Glutamatergic neuron (in vitro differentiated cells): ENCODE measurements at regions not wholly inside any gene's neighbourhood (a gene's known extent, or its start where the extent isn't known, plus 50 kb on each side); places are given as distances from the start of the nearest gene placed in this dataset.

Experiments
- DNase-seq: peaks from one replicate; pipeline ENCODE4 v3.0.0; 2022
- H3K27ac Mint-ChIP-seq: one replicate; pipeline ENCODE4 v1.8.0; 2020; ENCODE audit warnings: mild to moderate bottlenecking, mixed read lengths, inconsistent platforms; ENCODE audit not compliant: unreplicated experiment
- H3K27me3 Mint-ChIP-seq: one replicate; pipeline ENCODE4 v1.8.0; 2020; ENCODE audit warnings: mild to moderate bottlenecking, moderate library complexity, mixed read lengths, inconsistent platforms; ENCODE audit not compliant: unreplicated experiment
- H3K36me3 Mint-ChIP-seq: one replicate; pipeline ENCODE4 v1.8.0; 2020; ENCODE audit warnings: mild to moderate bottlenecking, mixed read lengths, inconsistent platforms; ENCODE audit not compliant: unreplicated experiment
- H3K4me1 Mint-ChIP-seq: one replicate; pipeline ENCODE4 v1.8.0; 2020; ENCODE audit warnings: mild to moderate bottlenecking, low read depth, mixed read lengths, inconsistent platforms; ENCODE audit not compliant: unreplicated experiment
- H3K4me3 Mint-ChIP-seq: one replicate; pipeline ENCODE4 v1.8.0; 2020; ENCODE audit warnings: mild to moderate bottlenecking, mixed read lengths, inconsistent platforms; ENCODE audit not compliant: unreplicated experiment
- H3K9me3 Mint-ChIP-seq: one replicate; pipeline ENCODE4 v1.8.0; 2020; ENCODE audit warnings: mild to moderate bottlenecking, moderate library complexity, mixed read lengths, inconsistent platforms; ENCODE audit not compliant: unreplicated experiment
- CTCF ChIP-seq: fragments of 200-600 bp; sonication (generic); IDR thresholded peaks from one replicate; pipeline ENCODE4 v1.5.0; 2021; ENCODE audit not compliant: partially characterized antibody, unreplicated experiment

DNA sequence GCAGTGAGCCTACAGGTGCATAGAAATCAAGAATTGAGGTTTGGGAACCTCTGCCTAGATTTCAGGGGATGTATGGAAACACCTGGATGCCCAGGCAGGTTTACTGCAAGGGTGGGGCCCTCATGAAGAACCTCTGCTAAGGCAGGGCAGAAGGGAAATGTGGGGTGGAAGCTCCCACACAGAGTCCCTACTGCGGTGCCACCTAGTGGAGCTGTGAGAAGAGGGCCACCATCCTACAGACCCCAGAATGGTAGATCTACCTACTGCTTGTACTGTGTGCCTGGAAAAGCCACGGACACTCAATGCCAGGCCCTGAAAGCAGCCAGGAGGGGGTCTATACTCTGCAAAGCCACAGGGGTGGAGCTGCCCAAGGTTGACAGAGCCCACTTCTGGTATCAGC lies 533.5 kb downstream of the GPAM start:
- DNase-seq: no peak
- Mint-ChIP-seq H3K9me3 (no peaks in the 10 kb centered on the region), H3K36me3 (no peaks in the 10 kb centered on the region)

GRCh38 chr10:111656066-111656465 lies 527.5 kb downstream of the GPAM start:
- TF ChIP-seq CTCF: no peak
- Mint-ChIP-seq H3K9me3 (no peaks in the 10 kb centered on the region), H3K27ac (no peak overlapping the region), H3K4me3 (no peak overlapping the region), H3K36me3 (no peaks in the 10 kb centered on the region), H3K27me3 (no peaks in the 10 kb centered on the region), H3K4me1 (no peaks in the 10 kb centered on the region)
- no peak for DNase-seq

More for the DNA sequence above, 533.5 kb downstream of the GPAM start:
- no peaks in the 10 kb centered on the region for H3K27me3 Mint-ChIP-seq
- no peak overlapping the region for H3K4me3 Mint-ChIP-seq
- H3K27ac Mint-ChIP-seq: no peak overlapping the region
- no peaks in the 10 kb centered on the region for H3K4me1 Mint-ChIP-seq
- TF ChIP-seq CTCF: no peak

GRCh38 chr10:111677759-111678158 lies 505.8 kb downstream of the GPAM start:
- H3K27ac Mint-ChIP-seq: no peak overlapping the region
- no peaks in the 10 kb centered on the region for H3K9me3 Mint-ChIP-seq
- no peaks in the 10 kb centered on the region for H3K36me3 Mint-ChIP-seq
- H3K4me1 Mint-ChIP-seq: no peaks in the 10 kb centered on the region
- H3K27me3 Mint-ChIP-seq: no peaks in the 10 kb centered on the region
- no peak for TF ChIP-seq CTCF
- DNase-seq: no peak
- H3K4me3 Mint-ChIP-seq: no peak overlapping the region

DNA sequence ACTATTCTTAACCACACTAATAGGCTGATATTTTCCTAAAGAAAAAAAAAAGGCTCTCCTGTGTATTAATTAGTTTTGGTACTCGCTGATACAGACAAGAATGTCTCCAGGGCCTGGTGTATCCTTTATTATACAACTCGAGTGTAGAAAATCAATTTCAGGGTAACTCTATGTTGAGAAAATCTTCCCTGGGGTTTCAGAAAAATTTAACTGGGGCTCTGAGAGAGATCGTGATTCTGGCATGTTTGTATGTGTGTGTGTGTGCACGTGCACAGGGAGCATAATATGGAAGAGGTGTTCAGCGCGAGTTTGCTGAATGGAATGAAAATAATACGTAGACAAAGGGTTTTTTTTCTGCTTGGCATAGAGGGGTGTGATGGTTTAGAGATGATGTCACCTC lies 496.8 kb downstream of the GPAM start:
- Mint-ChIP-seq H3K27me3 (no peaks in the 10 kb centered on the region), H3K4me1 (no peaks in the 10 kb centered on the region), H3K27ac (no peak overlapping the region), H3K36me3 (no peaks in the 10 kb centered on the region), H3K9me3 (no peaks in the 10 kb centered on the region), H3K4me3 (no peak overlapping the region)
- DNase-seq: no peak
- TF ChIP-seq CTCF: no peak

- no peak overlapping the region for H3K4me3 Mint-ChIP-seq
- no peak overlapping the region for H3K27ac Mint-ChIP-seq
- H3K27me3 Mint-ChIP-seq: no peaks in the 10 kb centered on the region
- no peaks in the 10 kb centered on the region for H3K36me3 Mint-ChIP-seq
- H3K4me1 Mint-ChIP-seq: no peaks in the 10 kb centered on the region
- no peak for TF ChIP-seq CTCF
- no peak for DNase-seq
- H3K9me3 Mint-ChIP-seq: no peaks in the 10 kb centered on the region
Observed at GRCh38 chr10:111698711-111699110, 484.9 kb downstream of the GPAM start.
